SK-N-SH (cell line): ENCODE measurements at regions not wholly inside any gene's neighbourhood (a gene's known extent, or its start where the extent isn't known, plus 50 kb on each side); places are given as distances from the start of the nearest gene placed in this dataset.

Experiments used
- CTCF ChIP-seq: fragments of 200-600 bp; sonication (generic); IDR thresholded peaks from 2 replicates; pipeline ENCODE4 v1.6.1; 2017; ENCODE audit warnings: antibody characterized with exemption, mild to moderate bottlenecking, moderate library complexity
- FOXJ3 ChIP-seq: sonication (generic); formaldehyde crosslinking; IDR thresholded peaks from 2 replicates; pipeline ENCODE4 v1.5.1; 2020; ENCODE audit warnings: mild to moderate bottlenecking, missing genetic modification reagents
- IRF3 ChIP-seq: fragments of 150-350 bp; IDR thresholded peaks from 2 replicates; pipeline ENCODE4 v1.6.1; 2016; ENCODE audit warnings: mild to moderate bottlenecking, low read depth, low read length
- POLR2AphosphoS5 ChIP-seq: IDR thresholded peaks from 2 replicates; pipeline ENCODE4 v1.6.1; 2012; ENCODE audit warnings: low read depth, low read length

- no peak for TF ChIP-seq FOXJ3
- TF ChIP-seq CTCF: no peak
- TF ChIP-seq IRF3: no peak
- no peak for TF ChIP-seq POLR2AphosphoS5
These were observed 73.6 kb upstream of the GNAZ start for GRCh38 chr22:22996511-22997261.
